ENCODE measurements at regions not wholly inside any gene's neighbourhood (a gene's known extent, or its start where the extent isn't known, plus 50 kb on each side); places are given as distances from the start of the nearest gene placed in this dataset.

DNA sequence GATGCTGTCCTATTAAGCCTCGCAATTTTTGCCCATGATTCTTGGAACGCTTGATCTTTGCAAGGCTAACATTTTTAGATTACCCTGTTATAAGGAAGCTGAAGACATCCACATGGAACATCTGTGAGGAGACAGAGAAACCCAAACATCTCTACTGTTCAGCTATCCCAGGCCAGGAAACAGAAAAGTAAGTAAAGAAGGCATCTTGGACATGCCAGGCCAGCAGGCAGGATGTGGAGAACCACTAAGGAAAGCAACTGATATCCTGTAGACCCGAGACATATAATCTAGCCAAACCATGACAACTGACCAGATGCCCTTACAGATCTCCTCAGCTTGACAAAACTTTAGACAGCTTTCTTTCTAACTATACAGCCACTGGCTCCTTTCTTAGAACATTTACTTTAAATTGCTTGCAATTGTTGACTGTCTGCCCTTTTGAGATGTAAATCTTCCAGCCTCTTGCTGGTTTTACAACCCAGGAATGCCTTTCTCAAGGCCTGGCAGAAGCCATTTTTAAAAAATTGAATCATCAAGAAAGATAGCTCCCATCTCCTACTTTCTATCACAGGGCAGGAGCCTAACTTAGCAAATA lies 255.8 kb upstream of the DACH1 start:
- no peaks in the 10 kb centered on the region for H3K36me3 ChIP-seq (ENCODE audit: insufficient read depth, low read length)
- H3K79me2 ChIP-seq (ENCODE audit: control insufficient read depth, insufficient read depth, low read length, unreplicated experiment) = no peaks in the 10 kb centered on the region
- H3K27me3 ChIP-seq (ENCODE audit: insufficient read depth, low read length) = no peaks in the 10 kb centered on the region
- H3K4me1 ChIP-seq (ENCODE audit: control insufficient read depth, insufficient read depth, low read length, unreplicated experiment) = no peaks in the 10 kb centered on the region
- no peak overlapping the region for H3K27ac ChIP-seq (ENCODE audit: low read depth, low read length)
- no peak overlapping the region for H2AFZ ChIP-seq (ENCODE audit: low read length, unreplicated experiment)
- no peak overlapping the region for H3K4me3 ChIP-seq (ENCODE audit: low read depth, low read length)

DNA sequence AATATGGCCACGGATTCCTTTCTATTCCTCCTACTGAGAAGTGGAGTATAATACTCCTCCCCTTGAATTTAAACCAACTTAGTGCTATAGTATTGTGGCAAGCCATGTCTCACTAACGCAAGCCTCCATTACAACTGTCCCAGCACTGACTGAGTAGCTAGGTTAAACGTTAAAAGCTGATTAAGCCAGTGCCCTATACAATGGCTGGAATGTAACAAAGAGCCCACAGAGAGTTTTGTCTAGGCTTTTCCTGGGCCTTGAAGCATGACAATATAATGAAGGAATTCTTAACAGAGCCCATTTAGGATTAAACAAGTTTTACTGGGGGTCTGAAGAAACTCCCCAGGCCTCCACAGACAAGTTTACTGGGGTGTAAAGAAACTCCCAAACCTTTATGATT lies 254.5 kb upstream of the DACH1 start:
- H3K27ac ChIP-seq (ENCODE audit: low read depth, low read length) = no peak overlapping the region

DNA sequence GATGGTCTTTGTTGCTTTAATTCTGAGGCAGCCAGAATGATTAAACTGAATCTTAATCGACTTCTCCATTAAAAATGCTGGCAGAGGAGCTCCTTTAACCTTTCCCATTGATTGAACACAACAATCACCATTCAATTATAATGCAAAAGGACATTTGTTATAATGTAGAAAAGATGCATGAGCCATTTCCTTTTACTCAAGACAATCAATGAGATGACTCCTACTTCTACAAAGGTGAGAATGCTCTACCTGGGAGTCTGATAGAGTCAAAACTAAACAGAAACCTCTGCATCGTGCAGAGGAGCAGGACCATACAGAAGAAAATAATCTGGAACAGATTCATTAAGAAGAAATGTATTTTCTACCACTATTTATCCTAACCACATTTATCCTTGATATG lies 253.6 kb upstream of the DACH1 start:
- Histone ChIP-seq H3K27ac (ENCODE audit: low read depth, low read length) (no peak overlapping the region), H3K79me2 (ENCODE audit: control insufficient read depth, insufficient read depth, low read length, unreplicated experiment) (no peaks in the 10 kb centered on the region), H2AFZ (ENCODE audit: low read length, unreplicated experiment) (no peak overlapping the region), H3K27me3 (ENCODE audit: insufficient read depth, low read length) (no peaks in the 10 kb centered on the region), H3K4me3 (ENCODE audit: low read depth, low read length) (no peak overlapping the region), H3K36me3 (ENCODE audit: insufficient read depth, low read length) (no peaks in the 10 kb centered on the region), H3K4me1 (ENCODE audit: control insufficient read depth, insufficient read depth, low read length, unreplicated experiment) (no peaks in the 10 kb centered on the region)

More for the DNA sequence above, 254.5 kb upstream of the DACH1 start:
- Histone ChIP-seq H3K4me1 (ENCODE audit: control insufficient read depth, insufficient read depth, low read length, unreplicated experiment) (no peaks in the 10 kb centered on the region), H2AFZ (ENCODE audit: low read length, unreplicated experiment) (no peak overlapping the region), H3K27me3 (ENCODE audit: insufficient read depth, low read length) (no peaks in the 10 kb centered on the region), H3K4me3 (ENCODE audit: low read depth, low read length) (no peak overlapping the region), H3K79me2 (ENCODE audit: control insufficient read depth, insufficient read depth, low read length, unreplicated experiment) (no peaks in the 10 kb centered on the region), H3K36me3 (ENCODE audit: insufficient read depth, low read length) (no peaks in the 10 kb centered on the region)

DNA sequence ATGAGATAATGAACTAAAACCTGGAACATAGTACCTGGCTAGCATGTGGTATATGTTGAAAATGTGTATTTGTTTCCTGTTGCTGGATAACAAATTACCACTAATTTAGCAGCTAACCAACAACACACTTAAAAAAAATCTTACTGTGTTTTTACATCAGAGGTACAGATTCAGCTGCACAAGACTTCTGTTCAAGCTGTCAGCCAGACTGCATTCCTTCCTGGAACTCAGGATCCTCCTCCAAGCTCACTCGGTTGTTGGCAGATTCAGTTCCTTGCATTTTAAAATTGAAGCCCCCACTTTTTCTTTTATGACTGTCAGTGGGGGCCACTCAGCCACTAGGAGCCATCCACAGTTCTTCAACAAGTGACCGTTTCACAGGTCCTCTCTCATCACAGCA lies 246.9 kb upstream of the DACH1 start:
- H3K36me3 ChIP-seq (ENCODE audit: insufficient read depth, low read length) = no peaks in the 10 kb centered on the region
- H3K79me2 ChIP-seq (ENCODE audit: control insufficient read depth, insufficient read depth, low read length, unreplicated experiment) = no peaks in the 10 kb centered on the region
- H3K27me3 ChIP-seq (ENCODE audit: insufficient read depth, low read length) = no peaks in the 10 kb centered on the region
- H2AFZ ChIP-seq (ENCODE audit: low read length, unreplicated experiment) = no peak overlapping the region
- no peaks in the 10 kb centered on the region for H3K4me1 ChIP-seq (ENCODE audit: control insufficient read depth, insufficient read depth, low read length, unreplicated experiment)
- H3K4me3 ChIP-seq (ENCODE audit: low read depth, low read length) = no peak overlapping the region
- H3K27ac ChIP-seq (ENCODE audit: low read depth, low read length) = no peak overlapping the region

DNA sequence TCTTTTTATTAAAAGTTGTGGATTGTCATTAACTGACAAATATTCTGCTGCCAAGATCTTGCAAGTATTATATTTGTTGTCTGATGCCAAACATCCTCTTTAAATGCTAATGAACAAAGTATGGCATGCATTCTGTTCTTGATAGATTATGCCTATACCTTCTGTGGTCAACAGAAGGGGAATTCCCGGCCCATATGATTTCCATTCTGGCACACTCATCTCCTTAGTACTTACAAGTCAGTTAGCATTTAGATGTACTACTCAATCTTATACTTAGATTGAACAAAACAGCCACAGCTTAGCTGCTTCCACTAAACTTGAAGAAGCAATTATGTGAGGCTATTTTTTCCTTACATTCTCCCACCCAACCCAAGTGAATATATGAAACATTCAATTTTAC lies 246.1 kb upstream of the DACH1 start:
- H2AFZ ChIP-seq (ENCODE audit: low read length, unreplicated experiment) = no peak overlapping the region
- no peaks in the 10 kb centered on the region for H3K36me3 ChIP-seq (ENCODE audit: insufficient read depth, low read length)
- H3K27me3 ChIP-seq (ENCODE audit: insufficient read depth, low read length) = no peaks in the 10 kb centered on the region
- no peaks in the 10 kb centered on the region for H3K79me2 ChIP-seq (ENCODE audit: control insufficient read depth, insufficient read depth, low read length, unreplicated experiment)
- no peaks in the 10 kb centered on the region for H3K4me1 ChIP-seq (ENCODE audit: control insufficient read depth, insufficient read depth, low read length, unreplicated experiment)
- H3K27ac ChIP-seq (ENCODE audit: low read depth, low read length) = no peak overlapping the region
- H3K4me3 ChIP-seq (ENCODE audit: low read depth, low read length) = no peak overlapping the region

DNA sequence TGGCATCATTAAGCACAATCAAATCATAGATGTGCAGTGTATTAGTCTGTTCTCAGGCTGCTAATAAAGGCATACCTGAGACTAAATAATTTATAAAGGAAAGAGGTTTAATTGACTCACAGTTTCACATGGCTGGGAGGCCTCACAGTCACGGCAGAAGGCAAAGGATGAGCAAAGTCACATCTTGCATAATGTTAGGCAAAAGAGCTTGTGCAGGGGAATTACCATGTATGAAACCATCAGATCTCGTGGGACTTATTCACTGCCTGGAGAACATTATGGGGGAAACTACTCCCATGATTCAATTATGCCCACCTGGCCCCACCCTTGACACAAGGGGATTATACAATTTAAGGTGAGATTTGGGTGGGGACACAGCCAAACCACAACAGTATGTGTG lies 245.2 kb upstream of the DACH1 start:
- Histone ChIP-seq H3K27me3 (ENCODE audit: insufficient read depth, low read length) (no peaks in the 10 kb centered on the region), H2AFZ (ENCODE audit: low read length, unreplicated experiment) (no peak overlapping the region), H3K4me3 (ENCODE audit: low read depth, low read length) (no peak overlapping the region), H3K79me2 (ENCODE audit: control insufficient read depth, insufficient read depth, low read length, unreplicated experiment) (no peaks in the 10 kb centered on the region), H3K36me3 (ENCODE audit: insufficient read depth, low read length) (no peaks in the 10 kb centered on the region), H3K4me1 (ENCODE audit: control insufficient read depth, insufficient read depth, low read length, unreplicated experiment) (no peaks in the 10 kb centered on the region), H3K27ac (ENCODE audit: low read depth, low read length) (no peak overlapping the region)

DNA sequence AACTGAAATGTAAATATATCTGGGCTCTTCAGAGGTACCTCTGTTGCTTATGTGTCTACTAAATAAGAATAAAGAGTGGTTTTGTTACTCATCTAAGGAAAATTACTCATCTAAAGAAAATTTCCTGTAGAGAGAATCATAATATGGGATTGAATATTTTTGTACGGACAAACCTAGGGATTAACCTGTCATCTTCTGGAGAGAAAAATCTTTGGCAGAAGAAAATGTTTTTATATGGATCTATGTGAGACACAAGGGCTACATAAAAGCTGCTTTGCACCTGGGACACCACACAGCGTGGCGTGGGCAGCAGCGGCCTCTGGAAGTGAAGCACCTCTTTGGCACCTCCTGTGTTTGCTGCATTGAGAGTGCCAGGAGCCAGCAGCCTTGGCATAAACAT lies 242.9 kb upstream of the DACH1 start:
- Histone ChIP-seq H3K27ac (ENCODE audit: low read depth, low read length) (no peak overlapping the region), H3K79me2 (ENCODE audit: control insufficient read depth, insufficient read depth, low read length, unreplicated experiment) (no peaks in the 10 kb centered on the region), H3K4me3 (ENCODE audit: low read depth, low read length) (no peak overlapping the region), H2AFZ (ENCODE audit: low read length, unreplicated experiment) (no peak overlapping the region), H3K4me1 (ENCODE audit: control insufficient read depth, insufficient read depth, low read length, unreplicated experiment) (no peaks in the 10 kb centered on the region), H3K27me3 (ENCODE audit: insufficient read depth, low read length) (no peaks in the 10 kb centered on the region), H3K36me3 (ENCODE audit: insufficient read depth, low read length) (no peaks in the 10 kb centered on the region)

DNA sequence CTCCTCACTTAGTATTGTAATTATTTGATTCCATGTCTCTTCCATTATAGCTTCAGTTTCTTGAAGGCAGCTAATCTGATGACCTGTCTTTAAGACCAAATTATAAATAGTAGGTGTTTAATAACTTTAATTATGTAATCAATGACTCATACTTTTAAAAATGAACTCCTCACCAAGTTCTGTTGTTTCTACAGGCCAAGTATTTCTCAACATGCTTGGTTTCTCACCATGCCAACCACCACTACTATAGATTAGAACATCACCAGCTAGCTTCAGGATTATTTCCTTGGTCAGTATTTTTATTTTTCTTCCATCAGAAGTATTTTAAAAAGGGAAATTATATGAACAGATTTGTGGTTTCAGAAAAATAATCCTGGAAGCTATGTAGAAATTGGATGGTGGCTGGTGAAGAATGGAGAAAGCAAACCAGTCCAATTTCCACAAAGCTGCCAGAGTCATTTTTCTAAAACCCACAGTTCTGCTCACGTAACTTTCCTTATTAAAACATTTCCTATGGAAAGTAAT lies 237.7 kb upstream of the DACH1 start:
- Histone ChIP-seq H3K27ac (ENCODE audit: low read depth, low read length) (no peak overlapping the region), H3K27me3 (ENCODE audit: insufficient read depth, low read length) (no peaks in the 10 kb centered on the region), H3K79me2 (ENCODE audit: control insufficient read depth, insufficient read depth, low read length, unreplicated experiment) (no peaks in the 10 kb centered on the region), H3K4me1 (ENCODE audit: control insufficient read depth, insufficient read depth, low read length, unreplicated experiment) (no peaks in the 10 kb centered on the region), H3K36me3 (ENCODE audit: insufficient read depth, low read length) (no peaks in the 10 kb centered on the region), H2AFZ (ENCODE audit: low read length, unreplicated experiment) (no peak overlapping the region), H3K4me3 (ENCODE audit: low read depth, low read length) (no peak overlapping the region)

DNA sequence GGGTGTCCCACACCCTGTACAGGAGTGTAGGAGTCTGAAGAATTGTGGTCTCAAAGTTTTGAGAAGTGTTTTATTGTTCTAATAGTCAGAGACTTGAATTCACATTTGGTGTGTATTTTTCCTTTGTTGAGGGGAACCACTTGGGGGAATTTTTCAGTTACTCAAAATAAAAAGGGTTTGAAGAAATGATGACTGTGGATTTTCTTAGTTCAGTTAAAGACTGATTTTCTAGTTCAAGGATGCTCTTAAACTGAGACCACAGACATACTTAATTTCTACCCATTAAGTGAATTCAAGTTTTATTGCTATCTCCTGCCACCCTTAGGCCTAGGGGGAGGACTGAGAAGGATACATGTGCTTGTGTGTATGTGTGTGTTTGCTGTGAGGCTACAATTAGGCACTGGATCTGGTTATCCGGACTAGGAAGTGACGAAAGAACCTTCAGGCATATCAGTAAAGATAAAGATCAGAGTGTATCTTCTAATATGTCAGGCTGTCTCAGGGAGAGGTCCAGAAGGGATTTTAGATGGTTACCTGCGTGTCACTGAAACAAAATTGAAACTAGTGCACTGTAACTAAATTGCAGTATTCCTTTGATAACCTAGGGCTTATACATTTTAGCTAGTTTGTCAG lies 234.9 kb upstream of the DACH1 start:
- H2AFZ ChIP-seq (ENCODE audit: low read length, unreplicated experiment) = no peak overlapping the region
- no peaks in the 10 kb centered on the region for H3K27me3 ChIP-seq (ENCODE audit: insufficient read depth, low read length)
- no peaks in the 10 kb centered on the region for H3K4me1 ChIP-seq (ENCODE audit: control insufficient read depth, insufficient read depth, low read length, unreplicated experiment)
- H3K36me3 ChIP-seq (ENCODE audit: insufficient read depth, low read length) = no peaks in the 10 kb centered on the region
- no peaks in the 10 kb centered on the region for H3K79me2 ChIP-seq (ENCODE audit: control insufficient read depth, insufficient read depth, low read length, unreplicated experiment)
- no peak overlapping the region for H3K27ac ChIP-seq (ENCODE audit: low read depth, low read length)
- H3K4me3 ChIP-seq (ENCODE audit: low read depth, low read length) = no peak overlapping the region

DNA sequence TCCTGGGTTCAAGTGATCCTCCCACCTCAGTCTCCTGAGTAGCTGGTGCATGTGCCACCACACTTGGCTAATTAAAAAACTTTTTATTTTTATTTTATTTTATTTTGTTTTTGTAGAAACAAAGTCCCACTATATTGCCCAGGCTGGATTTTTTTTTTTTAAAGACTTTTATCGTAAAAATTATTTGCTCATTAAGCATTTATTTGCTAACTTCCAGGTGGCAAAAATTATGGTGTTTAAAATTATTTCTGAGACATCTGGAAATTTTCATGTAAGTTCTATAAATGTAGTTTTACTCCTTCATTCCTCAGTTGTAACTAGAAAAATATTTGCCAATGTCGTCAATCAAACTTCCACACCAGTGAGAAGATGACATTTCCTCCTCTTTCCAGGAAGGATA lies 233.3 kb upstream of the DACH1 start:
- Histone ChIP-seq H3K79me2 (ENCODE audit: control insufficient read depth, insufficient read depth, low read length, unreplicated experiment) (no peaks in the 10 kb centered on the region), H3K4me3 (ENCODE audit: low read depth, low read length) (no peak overlapping the region), H3K36me3 (ENCODE audit: insufficient read depth, low read length) (no peaks in the 10 kb centered on the region), H3K27ac (ENCODE audit: low read depth, low read length) (no peak overlapping the region), H2AFZ (ENCODE audit: low read length, unreplicated experiment) (no peak overlapping the region), H3K27me3 (ENCODE audit: insufficient read depth, low read length) (no peaks in the 10 kb centered on the region), H3K4me1 (ENCODE audit: control insufficient read depth, insufficient read depth, low read length, unreplicated experiment) (no peaks in the 10 kb centered on the region)

DNA sequence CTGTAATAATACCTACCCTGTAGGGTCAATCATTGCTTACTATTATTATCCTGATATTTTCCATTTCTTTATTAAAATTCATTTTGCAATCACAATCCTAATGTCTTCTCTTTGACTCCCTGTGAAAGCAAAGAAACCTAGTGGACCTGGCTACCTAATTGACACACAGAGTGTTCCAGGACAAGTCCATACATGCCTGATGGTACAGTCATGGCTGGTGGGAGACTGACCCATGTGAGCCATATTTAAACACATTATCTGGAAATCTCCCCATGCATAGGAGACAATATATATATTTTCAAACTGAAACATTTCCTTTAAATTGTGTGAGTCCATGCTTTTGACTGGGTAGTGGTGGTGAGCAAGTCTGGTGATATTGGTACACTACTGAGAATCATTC lies 230.6 kb upstream of the DACH1 start:
- H2AFZ ChIP-seq (ENCODE audit: low read length, unreplicated experiment) = no peak overlapping the region
- no peaks in the 10 kb centered on the region for H3K36me3 ChIP-seq (ENCODE audit: insufficient read depth, low read length)
- H3K27ac ChIP-seq (ENCODE audit: low read depth, low read length) = no peak overlapping the region
- no peak overlapping the region for H3K4me3 ChIP-seq (ENCODE audit: low read depth, low read length)
- H3K4me1 ChIP-seq (ENCODE audit: control insufficient read depth, insufficient read depth, low read length, unreplicated experiment) = no peaks in the 10 kb centered on the region
- H3K79me2 ChIP-seq (ENCODE audit: control insufficient read depth, insufficient read depth, low read length, unreplicated experiment) = no peaks in the 10 kb centered on the region
- H3K27me3 ChIP-seq (ENCODE audit: insufficient read depth, low read length) = no peaks in the 10 kb centered on the region

All from ACC112 (cell line).